HG03432 (cell line): ENCODE measurements at regions not wholly inside any gene's neighbourhood (a gene's known extent, or its start where the extent isn't known, plus 50 kb on each side); places are given as distances from the start of the nearest gene placed in this dataset.
"Not testable (repeated sequence)": the region's sequence is repeated elsewhere in the genome, so short reads cannot be mapped to it uniquely, and the experiment has no call there.

Experiments
- ATAC-seq: cut with Tn5 transposase; IDR thresholded peaks from one replicate; pipeline ENCODE4 v1.9.1; 2021; ENCODE audit warnings: mild to moderate bottlenecking, moderate library complexity; ENCODE audit not compliant: unreplicated experiment

DNA sequence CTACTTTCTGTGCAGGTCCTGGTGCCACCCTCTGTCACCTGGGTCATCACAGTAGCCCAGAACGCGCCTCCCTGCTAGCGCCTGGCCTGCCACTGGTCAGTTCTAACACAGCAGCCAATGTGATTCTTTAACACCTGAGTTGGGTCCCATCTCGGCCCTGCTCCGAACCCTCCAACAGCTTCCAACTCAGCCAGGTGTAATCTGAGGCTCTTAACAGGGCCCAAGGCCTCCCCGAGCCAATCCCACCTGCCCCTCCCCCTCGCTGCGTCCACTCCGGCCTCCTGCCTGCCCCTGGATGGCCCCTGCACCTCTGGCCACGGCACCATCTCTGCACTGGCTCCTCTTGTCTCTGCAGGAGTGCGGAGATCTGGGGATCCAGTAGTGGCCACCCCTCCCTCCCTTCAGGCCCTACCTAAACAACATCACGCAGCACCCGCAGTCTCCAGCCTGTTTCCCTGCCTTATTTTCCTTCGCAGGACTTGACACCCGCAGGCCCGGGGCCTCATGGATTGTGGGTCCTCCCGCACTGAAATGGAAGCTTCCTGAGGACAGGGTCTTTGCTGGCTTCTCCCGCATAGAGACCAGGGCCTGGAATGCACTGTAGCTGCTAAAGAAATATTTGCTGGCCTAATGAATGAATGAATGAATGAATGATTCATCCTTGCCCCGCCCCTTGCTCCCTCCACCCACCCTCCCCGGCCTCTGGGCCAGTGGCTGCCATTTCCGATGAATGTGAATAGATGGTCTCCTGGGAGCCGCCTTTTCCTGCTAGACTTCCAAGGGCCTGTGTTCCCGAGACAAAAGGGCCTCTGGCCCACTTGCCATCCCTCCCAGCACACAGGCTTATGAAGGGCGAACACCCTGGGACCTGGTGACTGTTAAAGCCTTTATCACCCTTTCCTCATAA, 174.8 kb upstream of the FOXF1 start:
- no peak for ATAC-seq

DNA sequence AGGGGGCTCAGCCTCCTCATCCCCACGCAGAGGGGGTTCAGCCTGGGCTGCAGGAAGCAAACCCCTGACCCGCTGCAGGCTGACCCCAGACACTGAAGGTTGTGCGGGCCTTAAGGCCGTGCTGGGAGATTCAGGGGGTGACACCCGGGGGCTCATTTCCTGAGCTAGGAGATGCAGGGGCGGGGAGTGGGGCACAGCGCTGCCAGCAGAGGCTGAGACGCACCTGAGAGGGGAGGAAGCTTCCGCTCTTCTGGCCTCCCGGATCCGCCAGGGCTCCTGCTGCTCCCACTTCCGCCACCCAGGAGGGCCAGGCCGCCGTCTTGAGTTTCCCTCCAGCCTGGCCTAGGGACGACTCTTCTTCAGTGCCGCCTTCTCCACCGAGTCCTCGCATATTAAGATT, 173.2 kb upstream of the FOXF1 start:
- ATAC-seq, result no peak

DNA sequence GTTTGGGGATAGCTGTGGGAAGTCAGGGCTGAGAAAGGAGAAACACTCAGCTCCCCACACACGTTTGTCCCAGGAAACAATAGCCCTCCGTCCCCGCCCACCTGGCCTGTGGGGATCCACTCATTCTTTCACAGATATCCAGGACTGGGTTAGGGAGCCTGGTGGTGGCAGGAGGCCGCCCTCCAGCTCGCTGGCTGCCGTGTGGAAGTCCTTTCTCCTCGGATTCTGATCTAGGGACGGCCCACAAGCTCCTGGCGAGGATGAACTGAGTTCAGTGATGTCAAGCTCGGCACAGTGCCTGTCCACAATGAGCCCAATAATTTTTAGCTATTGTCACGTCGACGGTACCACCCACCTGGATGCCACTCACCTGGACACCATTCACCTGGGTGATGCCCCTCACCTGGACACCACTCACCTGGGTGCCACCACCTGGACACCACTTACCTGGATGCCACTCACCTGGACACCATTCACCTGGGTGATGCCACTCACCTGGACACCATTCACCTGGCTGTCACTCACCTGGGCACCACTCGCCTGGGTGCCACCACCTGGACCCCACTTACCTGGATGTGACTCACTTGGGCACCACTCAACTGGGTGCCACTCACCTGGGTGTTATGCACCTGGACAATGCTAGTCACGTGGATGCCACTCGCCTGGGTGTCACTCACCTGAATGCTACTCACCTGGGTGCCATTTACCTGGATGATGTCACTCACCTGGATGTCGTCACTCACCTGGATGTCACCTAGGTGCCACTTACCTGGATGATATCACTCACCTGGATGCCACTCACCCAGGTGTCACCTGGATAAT, 172.5 kb upstream of the FOXF1 start:
- no peak for ATAC-seq

GRCh38 chr16:86338403-86339115, 171.8 kb upstream of the FOXF1 start:
- ATAC-seq, result no peak

DNA sequence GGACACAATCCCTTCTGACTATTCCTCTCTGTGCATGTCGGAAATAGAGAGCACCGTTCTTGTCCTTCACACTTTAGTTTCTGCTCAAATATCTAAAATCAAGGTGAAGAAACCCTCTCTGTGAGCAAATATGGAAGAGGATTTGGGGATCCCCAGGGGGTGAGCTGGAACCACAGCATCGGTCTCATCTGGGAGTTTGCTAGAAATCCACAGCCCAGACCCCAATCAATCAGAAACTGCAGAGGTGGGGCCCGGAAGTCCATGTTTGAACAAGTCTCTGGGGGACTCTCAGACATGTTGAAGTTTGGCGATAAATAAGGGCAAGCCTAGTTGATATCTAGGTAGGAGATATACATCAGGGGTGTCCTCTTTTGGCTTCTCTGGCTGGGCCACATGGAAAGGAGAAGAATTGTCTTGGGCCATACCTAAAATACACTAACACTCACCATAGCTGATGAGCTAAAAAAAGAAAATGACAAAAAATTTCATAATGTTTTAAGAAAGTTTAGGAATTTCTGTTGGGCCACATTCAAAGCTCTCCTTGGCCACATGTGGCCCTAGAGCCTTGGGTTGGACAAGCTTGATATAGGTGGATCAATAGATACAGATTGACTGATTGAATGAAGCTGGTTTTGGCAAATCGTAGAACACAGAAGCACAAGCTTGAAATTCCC, 168.0 kb upstream of the FOXF1 start:
- no peak for ATAC-seq

- no peak for ATAC-seq
These were observed 167.1 kb upstream of the FOXF1 start for GRCh38 chr16:86343027-86343795.

DNA sequence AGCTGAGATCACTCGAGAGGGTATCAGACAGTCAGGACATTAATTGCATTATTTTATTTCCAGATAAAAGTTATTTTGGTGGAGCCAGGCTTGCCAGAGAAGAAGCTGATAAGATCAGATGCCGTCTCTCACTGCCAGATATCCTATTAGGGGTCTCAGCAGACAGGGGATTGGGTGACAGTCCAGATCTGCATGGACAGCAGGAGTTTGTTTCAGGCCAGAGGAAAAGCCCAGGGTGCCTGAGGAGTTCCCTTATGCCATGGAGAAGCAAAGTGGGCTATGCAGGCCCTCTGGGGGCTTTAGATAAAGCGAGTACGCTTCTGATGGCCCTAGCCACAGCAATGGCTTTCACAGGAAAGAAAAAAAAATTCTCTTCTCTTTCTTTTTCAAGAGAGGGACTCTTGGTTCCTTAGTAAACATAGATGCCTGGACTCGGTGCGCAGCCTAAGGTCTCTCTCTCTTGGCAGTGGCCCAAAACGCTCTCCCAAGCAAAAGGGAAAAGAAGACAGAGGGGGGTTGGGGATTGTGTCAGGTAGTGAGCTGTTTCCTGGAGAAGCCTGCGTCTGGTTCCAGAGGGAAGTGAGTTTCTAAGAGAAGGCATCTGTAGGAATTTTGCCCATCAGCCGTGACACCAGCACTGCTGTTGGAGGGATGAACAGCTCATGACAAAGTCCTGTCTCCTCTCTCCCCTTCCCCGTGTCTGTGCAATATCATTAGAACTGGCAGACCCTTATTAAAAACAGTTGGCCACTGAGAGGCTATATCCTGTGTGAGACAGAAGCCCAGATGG, 166.3 kb upstream of the FOXF1 start:
- ATAC-seq, result no peak

- no peak for ATAC-seq
These were observed 165.8 kb upstream of the FOXF1 start for GRCh38 chr16:86344586-86344871.

GRCh38 chr16:86344881-86345280, 165.4 kb upstream of the FOXF1 start:
- no peak for ATAC-seq

DNA sequence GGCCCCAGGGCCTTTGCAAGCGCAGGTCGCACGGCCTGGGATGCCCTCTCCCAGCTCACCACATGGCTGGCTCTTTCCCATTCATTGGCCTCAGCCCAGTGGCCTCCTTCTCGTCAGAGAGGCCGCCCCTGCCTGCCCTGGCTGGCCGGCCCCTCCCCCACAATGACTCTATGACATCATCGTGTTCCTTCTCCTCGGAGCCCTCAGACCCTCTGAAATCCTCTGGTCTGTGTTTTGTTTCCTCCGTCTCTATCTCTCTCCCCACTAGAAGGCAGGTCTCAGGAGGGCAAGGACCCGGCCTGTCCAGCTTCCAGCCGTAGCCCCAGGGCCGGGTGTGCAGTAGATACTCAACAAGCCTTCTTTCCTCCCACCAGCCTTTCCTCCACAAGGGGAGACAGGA, 164.8 kb upstream of the FOXF1 start:
- ATAC-seq, result no peak

DNA sequence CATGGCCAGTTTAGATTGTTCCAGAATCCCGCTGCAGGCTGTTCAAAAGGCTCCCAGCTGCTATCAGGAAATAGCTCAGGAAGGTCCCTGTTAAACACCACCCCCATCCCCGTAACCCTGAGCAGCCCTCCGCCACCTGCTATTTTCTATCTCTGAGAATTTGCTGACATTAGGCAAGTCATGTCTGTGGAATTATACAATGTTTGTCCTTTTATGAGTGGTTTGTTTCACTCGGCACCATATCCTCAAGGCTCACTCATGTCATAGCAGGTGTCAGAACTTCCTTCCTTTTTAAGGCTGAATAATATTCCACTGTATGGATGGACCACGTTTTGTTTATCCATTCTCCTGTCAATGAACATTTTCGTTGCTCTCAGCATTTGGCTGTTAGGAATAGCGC, 164.3 kb upstream of the FOXF1 start:
- no peak for ATAC-seq

DNA sequence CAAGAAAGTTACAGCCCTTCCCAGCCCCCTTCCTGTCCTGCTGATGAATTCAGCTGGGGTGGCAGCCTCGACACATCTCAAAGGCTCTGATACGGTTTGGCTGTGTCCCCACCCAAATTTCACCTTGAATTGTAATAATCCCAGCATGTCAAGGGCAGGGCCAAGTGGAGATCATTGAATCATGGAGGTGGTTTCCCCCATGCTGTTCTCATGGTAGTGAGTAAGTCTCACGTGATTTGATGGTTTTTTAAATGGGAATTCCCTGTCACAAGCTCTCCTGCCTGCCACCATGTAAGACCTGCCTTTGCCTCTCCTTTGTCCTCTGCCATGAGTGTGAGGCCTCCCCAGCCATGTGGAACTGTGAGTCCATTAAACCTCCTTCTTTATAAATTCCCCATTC, 163.2 kb upstream of the FOXF1 start:
- ATAC-seq, result no peak

DNA sequence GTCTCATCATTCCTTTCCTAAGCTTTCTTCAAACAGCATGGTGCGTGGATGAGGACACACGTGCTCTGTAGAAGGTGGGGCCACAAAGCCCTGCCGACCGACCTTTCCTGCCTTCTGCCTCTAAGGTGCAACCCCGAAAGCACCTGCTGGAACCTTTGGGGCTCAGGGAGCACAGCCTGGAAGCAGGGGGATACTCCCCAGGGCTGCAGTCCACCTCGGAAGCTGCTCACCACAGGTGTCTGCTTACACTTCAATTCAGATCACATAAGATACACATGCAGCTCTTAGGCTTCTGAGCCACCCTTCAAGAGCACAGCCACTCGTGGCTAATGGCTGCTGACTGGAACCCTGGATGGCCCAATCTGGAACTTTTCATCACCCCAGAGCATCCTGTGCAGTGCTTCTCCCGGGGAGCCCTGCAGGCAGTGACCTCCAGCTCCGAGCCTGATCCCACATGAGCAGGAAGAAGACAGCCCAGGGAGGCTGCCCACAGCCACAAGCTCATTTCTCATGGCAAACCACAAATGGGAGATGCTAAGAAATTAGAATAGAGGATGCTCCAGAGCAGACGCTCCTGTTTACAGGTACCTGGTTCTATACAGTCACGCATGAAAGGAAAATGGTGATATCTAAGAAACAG, 162.3 kb upstream of the FOXF1 start:
- ATAC-seq, result no peak

DNA sequence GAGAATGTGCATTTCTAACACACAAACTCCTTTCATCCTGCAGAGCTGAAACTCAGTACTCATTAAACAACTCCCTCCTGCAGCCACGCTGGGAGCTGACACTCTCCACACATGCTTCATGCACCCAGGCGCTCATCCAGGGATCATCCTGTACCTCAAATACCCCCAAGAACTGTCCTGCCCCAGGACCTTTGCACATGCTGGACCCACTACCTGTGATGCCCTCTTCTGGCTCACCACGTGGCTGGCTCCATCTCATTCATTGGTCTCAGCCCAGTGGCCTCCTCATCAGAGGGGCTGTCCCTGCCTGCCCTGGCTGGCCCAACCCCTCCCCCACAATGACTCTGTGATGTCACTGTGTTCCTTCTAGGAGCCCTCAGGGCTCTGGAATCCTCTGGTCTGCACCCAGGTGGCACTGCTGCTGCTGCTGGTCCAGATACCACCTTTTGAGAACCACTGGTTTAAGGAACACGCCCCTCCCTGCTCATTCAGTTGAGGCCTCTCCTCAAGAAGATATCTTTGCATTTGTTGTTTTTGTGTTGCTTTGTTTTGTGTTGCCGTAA, 160.9 kb upstream of the FOXF1 start:
- ATAC-seq, result no peak

DNA sequence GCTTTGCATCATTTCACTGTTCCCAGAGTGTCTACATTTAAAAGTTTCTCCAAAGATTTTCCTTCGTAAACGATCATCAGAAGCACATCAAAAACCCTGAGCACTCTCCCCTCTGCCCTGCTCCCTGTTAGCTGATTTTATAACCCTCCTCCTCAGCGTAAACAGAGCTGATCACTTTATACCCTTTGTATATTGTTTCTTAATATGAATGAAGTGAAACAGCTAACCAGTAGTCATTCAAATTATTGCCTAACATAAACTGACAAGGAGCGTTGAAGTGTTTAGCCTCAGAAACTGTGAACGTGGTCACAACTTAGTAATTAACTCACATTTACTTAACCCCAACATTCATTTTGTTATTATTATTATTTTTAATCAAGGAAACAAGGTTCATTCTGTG, 160.0 kb upstream of the FOXF1 start:
- no peak for ATAC-seq

GRCh38 chr16:86351041-86351784, 159.1 kb upstream of the FOXF1 start:
- no peak for ATAC-seq

DNA sequence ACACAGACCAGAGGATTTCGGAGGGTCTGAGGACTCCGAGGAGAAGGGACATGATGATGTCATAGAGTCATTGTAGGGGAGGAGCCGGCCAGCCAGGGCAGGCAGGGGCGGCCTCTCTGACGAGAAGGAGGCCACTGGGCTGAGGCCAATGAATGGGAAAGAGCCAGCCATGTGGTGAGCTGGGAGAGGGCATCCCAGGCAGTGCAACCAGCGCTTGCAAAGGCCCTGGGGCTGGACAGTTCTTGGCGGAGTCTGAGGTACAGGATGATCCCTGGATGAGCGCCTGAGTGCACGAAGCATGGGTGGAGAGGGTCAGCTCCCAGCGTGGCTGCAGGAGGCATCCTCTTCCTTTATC, 158.6 kb upstream of the FOXF1 start:
- not testable (repeated sequence) for ATAC-seq

DNA sequence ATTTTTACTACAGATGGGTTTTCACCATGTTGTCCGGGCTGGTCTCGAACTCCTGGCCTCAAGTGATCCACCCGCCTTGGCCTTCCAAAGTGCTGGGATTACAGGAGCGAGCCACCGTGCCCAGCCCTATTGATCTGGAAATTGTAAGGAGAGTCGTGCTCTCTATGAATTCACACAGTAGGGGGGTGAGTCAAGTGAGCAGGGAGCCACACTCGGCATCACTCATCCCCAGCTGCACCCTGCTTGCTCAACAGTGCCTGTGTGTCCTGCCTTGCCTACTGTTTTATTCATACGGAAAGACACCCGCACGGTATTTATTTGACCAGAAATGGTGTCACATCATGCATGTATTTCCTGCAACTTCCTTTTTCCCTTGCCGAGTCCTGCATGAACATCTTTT, 157.2 kb upstream of the FOXF1 start:
- no peak for ATAC-seq
